GM12891 (cell line): ENCODE measurements at regions not wholly inside any gene's neighbourhood (a gene's known extent, or its start where the extent isn't known, plus 50 kb on each side); places are given as distances from the start of the nearest gene placed in this dataset.

Experiments used
- POLR2A ChIP-seq: IDR thresholded peaks from 2 replicates; pipeline ENCODE4 v1.6.1; 2011; ENCODE audit warnings: low read depth, low read length, control low read depth
- TAF1 ChIP-seq: IDR thresholded peaks from 2 replicates; pipeline ENCODE4 v1.6.1; 2011; ENCODE audit warnings: low read depth, low read length, control low read depth

GRCh38 chr9:89710697-89711096 is 105.9 kb downstream of the GADD45G start:
- TF ChIP-seq POLR2A (no peak), TAF1 (no peak)
